Thyroid gland (tissue), 4 donors: ENCODE measurements at regions not wholly inside any gene's neighbourhood (a gene's known extent, or its start where the extent isn't known, plus 50 kb on each side); places are given as distances from the start of the nearest gene placed in this dataset.

Experiments
- DNase-seq, 2 donors: peaks; one replicate each; pipeline ENCODE4 v3.0.0-alpha.2; 2019
- H3K27ac ChIP-seq, 3 donors: fragments of 200-600 bp; sonication (generic); 1 replicate in 2 of 3; 2 replicates in 1 of 3; pipeline ENCODE4 v1.5.1; 2016 to 2019; ENCODE audit warnings: mild to moderate bottlenecking in 1 of 3, moderate library complexity in 1 of 3
- H3K27me3 ChIP-seq: fragments of 200-600 bp; sonication (generic); one replicate; pipeline ENCODE4 v1.5.1; 2019
- H3K36me3 ChIP-seq, 2 donors: fragments of 200-600 bp; sonication (generic); one replicate each; pipeline ENCODE4 v1.5.1; 2016 to 2019
- H3K4me1 ChIP-seq, 2 donors: fragments of 200-600 bp; sonication (generic); one replicate each; pipeline ENCODE4 v1.5.1; 2017 to 2019
- H3K4me3 ChIP-seq, 3 donors: fragments of 200-600 bp; sonication (generic); replicated peaks in 1 of 3; 1 replicate in 2 of 3; 2 replicates in 1 of 3; pipeline ENCODE4 v1.5.1; 2016; ENCODE audit warnings: mild to moderate bottlenecking in 1 of 3
- H3K9me3 ChIP-seq: fragments of 200-600 bp; sonication (generic); one replicate; pipeline ENCODE4 v1.5.1; 2017
- POLR2A ChIP-seq, 2 donors: fragments of 450-650 bp; IDR thresholded peaks; one replicate each; pipeline ENCODE4 v1.6.1; 2017; ENCODE audit warnings: antibody characterized with exemption in 2 of 2, mild to moderate bottlenecking in 2 of 2, moderate library complexity in 1 of 2
- WGBS, 2 donors: methylation state at CpG; one replicate each; pipeline ENCODE4 v1.1.5; 2017; 5-methylcytosine and 5-hydroxymethylcytosine counted together
- intact Hi-C: fragments of 100-400 bp; cut with DNase I; formaldehyde crosslinking; loops from one replicate; pipeline ENCODE4 v1.15.1; 2023
- TF ChIP-seq, protein P1 (sequence below), 6 experiments: fragments of 200-600 bp in 3 of 6; fragments of 450-650 bp in 3 of 6; sonication (generic) in 3 of 6; IDR thresholded peaks; one replicate each; pipeline ENCODE4 v1.5.1; 2016 to 2019; ENCODE audit warnings: antibody characterized with exemption in 6 of 6, mild to moderate bottlenecking in 2 of 6, inconsistent platforms in 1 of 6, moderate library complexity in 1 of 6

DNA sequence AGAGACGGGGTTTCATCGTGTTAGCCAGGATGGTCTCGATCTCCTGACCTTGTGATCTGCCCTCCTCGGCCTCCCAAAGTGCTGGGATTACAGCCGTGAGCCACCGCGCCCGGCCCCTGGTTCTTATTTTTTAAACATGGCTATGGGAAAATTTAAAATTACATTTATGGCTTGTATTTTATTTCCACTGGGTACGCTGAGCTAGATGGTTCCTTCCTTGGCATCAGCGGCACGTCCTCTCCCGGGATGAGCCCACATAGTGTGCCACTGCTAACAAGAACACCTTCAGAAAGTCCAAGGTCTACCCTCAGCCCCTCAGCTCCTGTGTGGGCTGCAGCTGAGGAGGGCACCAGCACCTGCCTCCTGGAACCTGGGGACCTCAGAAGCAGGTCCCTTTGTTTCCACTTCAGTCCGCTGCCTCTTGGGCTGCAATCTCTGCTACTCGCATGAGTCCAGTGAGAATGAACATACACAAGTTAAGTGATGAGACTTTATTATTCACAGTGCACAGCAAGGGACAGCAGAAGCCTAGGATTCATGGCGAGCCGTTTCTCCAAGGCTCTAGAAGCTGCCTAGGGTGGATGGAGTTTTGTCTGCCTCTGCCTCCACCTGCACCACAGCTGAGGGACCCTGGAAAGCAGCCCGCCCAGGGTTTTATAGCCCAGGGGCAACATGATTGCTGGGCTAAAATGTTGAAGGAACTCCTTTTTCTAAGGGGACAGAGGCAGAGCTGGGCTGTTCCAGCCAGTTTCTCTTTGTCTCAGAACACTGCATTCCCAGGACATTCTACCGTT is 107.5 kb upstream of the TEX51 start:
- Histone ChIP-seq H3K27ac (no peak overlapping the region), H3K27me3 (no peaks in the 10 kb centered on the region), H3K4me3 (no peak overlapping the region), H3K9me3 (no peaks in the 10 kb centered on the region), H3K4me1 (no peaks in the 10 kb centered on the region), H3K36me3 (no peaks in the 10 kb centered on the region)
- intact Hi-C loops = no loop called here
- WGBS, 2 donors = 93% methylated on average over 18 of the region's 18 CpGs
- DNase-seq = no peak
- no peak for TF ChIP-seq POLR2A (IDR thresholded peaks at IDR 0.05)
- TF ChIP-seq, protein P1, sequence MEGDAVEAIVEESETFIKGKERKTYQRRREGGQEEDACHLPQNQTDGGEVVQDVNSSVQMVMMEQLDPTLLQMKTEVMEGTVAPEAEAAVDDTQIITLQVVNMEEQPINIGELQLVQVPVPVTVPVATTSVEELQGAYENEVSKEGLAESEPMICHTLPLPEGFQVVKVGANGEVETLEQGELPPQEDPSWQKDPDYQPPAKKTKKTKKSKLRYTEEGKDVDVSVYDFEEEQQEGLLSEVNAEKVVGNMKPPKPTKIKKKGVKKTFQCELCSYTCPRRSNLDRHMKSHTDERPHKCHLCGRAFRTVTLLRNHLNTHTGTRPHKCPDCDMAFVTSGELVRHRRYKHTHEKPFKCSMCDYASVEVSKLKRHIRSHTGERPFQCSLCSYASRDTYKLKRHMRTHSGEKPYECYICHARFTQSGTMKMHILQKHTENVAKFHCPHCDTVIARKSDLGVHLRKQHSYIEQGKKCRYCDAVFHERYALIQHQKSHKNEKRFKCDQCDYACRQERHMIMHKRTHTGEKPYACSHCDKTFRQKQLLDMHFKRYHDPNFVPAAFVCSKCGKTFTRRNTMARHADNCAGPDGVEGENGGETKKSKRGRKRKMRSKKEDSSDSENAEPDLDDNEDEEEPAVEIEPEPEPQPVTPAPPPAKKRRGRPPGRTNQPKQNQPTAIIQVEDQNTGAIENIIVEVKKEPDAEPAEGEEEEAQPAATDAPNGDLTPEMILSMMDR (IDR thresholded peaks at IDR 0.05) = no peak

DNA sequence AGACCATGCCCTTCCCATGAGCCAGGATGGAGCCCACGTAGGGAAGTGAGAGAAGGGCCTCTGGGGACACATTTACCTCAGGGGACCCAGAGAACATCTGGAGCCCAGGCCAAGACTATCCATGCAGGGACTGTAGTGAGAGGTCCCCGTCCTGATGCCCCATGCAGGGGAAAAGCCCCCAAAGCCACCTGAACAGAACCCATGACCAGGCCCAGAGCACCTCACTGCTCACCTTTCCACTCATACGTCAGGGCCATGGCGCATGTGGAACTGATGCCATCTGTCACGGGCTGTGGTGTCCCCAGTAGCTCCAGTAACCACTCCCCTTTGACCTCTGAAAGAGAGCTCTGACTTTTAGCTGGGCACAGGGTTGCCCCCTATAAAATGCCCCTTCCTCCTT is 106.5 kb upstream of the TEX51 start:
- intact Hi-C loops = no loop called here
- H3K4me3 ChIP-seq = no peak overlapping the region
- TF ChIP-seq, protein P1 (IDR thresholded peaks at IDR 0.05) = no peak
- no peak for TF ChIP-seq POLR2A (IDR thresholded peaks at IDR 0.05)
- no peaks in the 10 kb centered on the region for H3K27me3 ChIP-seq
- H3K36me3 ChIP-seq = no peaks in the 10 kb centered on the region
- no peak overlapping the region for H3K27ac ChIP-seq
- 80 to 83% methylated on average over 3 to 5 of the region's 5 CpGs for WGBS, 2 donors
- DNase-seq = no peak
- H3K9me3 ChIP-seq = no peaks in the 10 kb centered on the region
- H3K4me1 ChIP-seq = no peaks in the 10 kb centered on the region

- H3K27me3 ChIP-seq = no peaks in the 10 kb centered on the region
- no peaks in the 10 kb centered on the region for H3K4me1 ChIP-seq
- TF ChIP-seq, protein P1 (IDR thresholded peaks at IDR 0.05) = no peak
- no peak for TF ChIP-seq POLR2A (IDR thresholded peaks at IDR 0.05)
- H3K4me3 ChIP-seq = no peak overlapping the region
- no peak overlapping the region for H3K27ac ChIP-seq
- intact Hi-C loops = no loop called here
- H3K36me3 ChIP-seq = no peaks in the 10 kb centered on the region
- no peak for DNase-seq
- WGBS, 2 donors = 89 to 90% methylated on average over 4 of the region's 4 CpGs
- no peaks in the 10 kb centered on the region for H3K9me3 ChIP-seq
These were observed 105.7 kb upstream of the TEX51 start for GRCh38 chr2:126792993-126793392.

GRCh38 chr2:126793885-126794613 is 104.6 kb upstream of the TEX51 start:
- Histone ChIP-seq H3K36me3 (no peaks in the 10 kb centered on the region), H3K4me1 (no peaks in the 10 kb centered on the region), H3K4me3 (no peak overlapping the region), H3K27ac (no peak overlapping the region), H3K9me3 (no peaks in the 10 kb centered on the region), H3K27me3 (no peaks in the 10 kb centered on the region)
- DNase-seq = no peak
- intact Hi-C loops = no loop called here
- WGBS, 2 donors = 55 to 73% methylated on average over 10 of the region's 10 CpGs
- TF ChIP-seq, protein P1 (IDR thresholded peaks at IDR 0.05) = no peak
- no peak for TF ChIP-seq POLR2A (IDR thresholded peaks at IDR 0.05)

DNA sequence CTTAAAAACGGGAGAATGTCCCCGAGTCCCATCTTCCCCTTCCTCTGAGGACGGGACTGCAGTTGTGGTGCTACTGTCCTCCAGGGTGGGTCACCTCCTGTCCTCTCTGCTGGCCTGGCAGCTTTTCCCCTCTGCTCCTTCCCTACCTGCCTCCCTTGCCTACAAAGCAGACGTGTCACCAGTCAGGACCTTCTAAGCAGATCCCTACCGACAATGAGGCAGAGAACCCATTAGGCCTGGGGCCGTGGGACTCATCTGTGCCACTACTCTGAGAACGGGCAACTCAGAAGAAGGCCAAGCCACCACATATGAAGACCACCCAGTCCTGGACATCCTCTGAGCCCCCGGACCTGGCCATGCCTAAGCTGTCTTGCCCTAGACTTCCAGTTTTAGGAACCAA is 103.0 kb upstream of the TEX51 start:
- Histone ChIP-seq H3K9me3 (no peaks in the 10 kb centered on the region), H3K36me3 (no peaks in the 10 kb centered on the region), H3K4me3 (no peak overlapping the region), H3K27ac (no peak overlapping the region), H3K27me3 (no peaks in the 10 kb centered on the region), H3K4me1 (no peaks in the 10 kb centered on the region)
- TF ChIP-seq, protein P1 (IDR thresholded peaks at IDR 0.05) = no peak
- TF ChIP-seq POLR2A (IDR thresholded peaks at IDR 0.05) = no peak
- intact Hi-C loops = no loop called here
- 85 to 94% methylated on average over 8 of the region's 8 CpGs for WGBS, 2 donors
- DNase-seq = no peak
